Endothelial cell of umbilical vein (primary cell): ENCODE measurements at regions not wholly inside any gene's neighbourhood (a gene's known extent, or its start where the extent isn't known, plus 50 kb on each side); places are given as distances from the start of the nearest gene placed in this dataset.

Experiments used
- EZH2 ChIP-seq: IDR thresholded peaks from 2 replicates; pipeline ENCODE4 v1.6.1; 2012; ENCODE audit warnings: borderline replicate concordance, low read depth, mild to moderate bottlenecking, moderate library complexity, low read length, inconsistent platforms; ENCODE audit not compliant: severe bottlenecking
- GATA2 ChIP-seq: IDR thresholded peaks from 2 replicates; pipeline ENCODE4 v1.7.0; 2011; ENCODE audit warnings: low read depth, mild to moderate bottlenecking, moderate library complexity, mixed read lengths, low read length; ENCODE audit not compliant: insufficient read length, insufficient read depth
- POLR2A ChIP-seq: IDR thresholded peaks from 2 replicates; pipeline ENCODE4 v1.6.1; 2012; ENCODE audit warnings: low read depth, mild to moderate bottlenecking, control low read depth, low read length
- POLR2AphosphoS5 ChIP-seq: IDR thresholded peaks from 2 replicates; pipeline ENCODE4 v1.6.1; 2012; ENCODE audit warnings: low read depth, mild to moderate bottlenecking, control low read depth, low read length, moderate library complexity; ENCODE audit not compliant: insufficient read depth
- TF ChIP-seq, protein P1 (sequence below), 2 donors: IDR thresholded peaks; 1 replicate in 1 of 2; 2 replicates in 1 of 2; pipeline ENCODE4 v1.5.1; 2011; ENCODE audit warnings: low read length in 2 of 2, mild to moderate bottlenecking in 2 of 2, moderate library complexity in 2 of 2, control low read depth in 1 of 2, inconsistent platforms in 1 of 2, low read depth in 1 of 2; ENCODE audit not compliant: insufficient read depth in 1 of 2; ENCODE audit errors: extremely low read depth in 1 of 2

DNA sequence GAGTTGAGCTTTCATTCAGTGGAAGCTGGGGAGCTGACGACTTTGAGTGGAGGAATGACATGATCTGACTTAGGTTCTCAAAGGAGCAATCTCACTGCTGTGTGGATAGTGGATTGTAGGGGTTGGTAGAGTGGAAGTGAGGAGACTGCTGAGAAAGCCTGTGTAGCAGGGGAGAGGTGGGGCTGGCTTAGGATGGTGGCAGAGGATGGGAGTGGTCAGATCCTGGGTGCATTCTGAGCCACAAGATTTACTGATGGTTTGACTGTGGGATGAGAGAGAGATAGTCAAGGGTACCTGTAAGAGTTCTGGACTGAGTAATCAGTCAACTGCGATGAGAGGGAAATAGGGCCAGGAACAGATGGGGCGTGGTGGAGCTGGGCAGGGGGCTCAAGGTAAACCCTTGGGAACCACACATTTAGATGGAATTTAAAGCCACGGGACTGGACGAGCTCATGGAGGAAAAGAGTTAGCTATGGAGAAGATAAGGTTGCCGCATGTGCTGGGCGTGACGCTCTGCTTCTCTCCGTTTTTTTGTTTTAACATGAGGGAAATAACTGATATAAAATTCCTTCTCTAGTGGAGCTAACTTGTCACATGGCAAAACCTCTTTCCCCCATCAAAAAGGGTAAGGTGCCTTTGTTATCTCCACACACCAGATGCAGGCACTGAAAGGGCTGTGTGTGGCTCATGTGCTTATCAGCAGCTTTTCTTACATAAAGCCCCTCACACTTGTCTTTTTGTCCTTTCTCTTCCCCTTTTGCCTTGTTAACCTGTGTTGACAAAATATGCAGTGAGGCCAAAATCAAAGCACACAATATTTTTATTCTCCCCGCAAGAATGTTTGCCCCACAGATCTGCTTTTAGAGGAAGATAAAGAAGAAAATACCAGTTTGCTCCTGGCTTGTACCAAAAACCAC is 379.8 kb downstream of the TSN start:
- no peak for TF ChIP-seq GATA2
- TF ChIP-seq POLR2A, result no peak
- TF ChIP-seq, protein P1, sequence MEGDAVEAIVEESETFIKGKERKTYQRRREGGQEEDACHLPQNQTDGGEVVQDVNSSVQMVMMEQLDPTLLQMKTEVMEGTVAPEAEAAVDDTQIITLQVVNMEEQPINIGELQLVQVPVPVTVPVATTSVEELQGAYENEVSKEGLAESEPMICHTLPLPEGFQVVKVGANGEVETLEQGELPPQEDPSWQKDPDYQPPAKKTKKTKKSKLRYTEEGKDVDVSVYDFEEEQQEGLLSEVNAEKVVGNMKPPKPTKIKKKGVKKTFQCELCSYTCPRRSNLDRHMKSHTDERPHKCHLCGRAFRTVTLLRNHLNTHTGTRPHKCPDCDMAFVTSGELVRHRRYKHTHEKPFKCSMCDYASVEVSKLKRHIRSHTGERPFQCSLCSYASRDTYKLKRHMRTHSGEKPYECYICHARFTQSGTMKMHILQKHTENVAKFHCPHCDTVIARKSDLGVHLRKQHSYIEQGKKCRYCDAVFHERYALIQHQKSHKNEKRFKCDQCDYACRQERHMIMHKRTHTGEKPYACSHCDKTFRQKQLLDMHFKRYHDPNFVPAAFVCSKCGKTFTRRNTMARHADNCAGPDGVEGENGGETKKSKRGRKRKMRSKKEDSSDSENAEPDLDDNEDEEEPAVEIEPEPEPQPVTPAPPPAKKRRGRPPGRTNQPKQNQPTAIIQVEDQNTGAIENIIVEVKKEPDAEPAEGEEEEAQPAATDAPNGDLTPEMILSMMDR (IDR thresholded peaks at IDR 0.05; ENCODE audit: extremely low read depth in 1 of 2, insufficient read depth in 1 of 2, low read depth in 1 of 2, low read length in 2 of 2), result no peak
- TF ChIP-seq EZH2, result no peak
- no peak for TF ChIP-seq POLR2AphosphoS5
